ENCODE measurements at regions not wholly inside any gene's neighbourhood (a gene's known extent, or its start where the extent isn't known, plus 50 kb on each side); places are given as distances from the start of the nearest gene placed in this dataset.

- TF ChIP-seq CTCF (IDR thresholded peaks at IDR 0.05) (no peak), POLR2A (IDR thresholded peaks at IDR 0.05) (no peak)
Observed at GRCh38 chr2:10187661-10188060, 65.1 kb downstream of the RRM2 start.
